ENCODE measurements at regions not wholly inside any gene's neighbourhood (a gene's known extent, or its start where the extent isn't known, plus 50 kb on each side); places are given as distances from the start of the nearest gene placed in this dataset.

DNA sequence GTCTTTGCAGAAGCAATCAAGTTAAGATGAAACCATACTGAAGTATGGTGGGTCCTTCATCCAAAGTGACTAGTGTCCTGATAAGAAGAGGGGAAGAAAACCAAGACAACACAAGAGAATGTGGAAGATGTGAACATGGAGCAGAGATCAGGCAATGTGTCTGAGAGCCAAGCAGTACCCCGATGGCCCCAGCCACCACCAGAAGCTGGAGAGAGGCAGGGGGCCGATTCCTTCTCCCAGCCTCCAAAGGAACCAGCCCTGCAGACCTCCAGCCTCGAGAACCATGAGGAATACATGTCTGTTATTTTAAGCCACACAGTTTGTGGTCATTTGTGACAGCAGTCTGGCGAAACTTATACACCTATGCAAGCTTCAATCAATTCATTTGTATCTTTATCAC is 93.2 kb downstream of the IRS2 start:
- TF ChIP-seq, protein P1, sequence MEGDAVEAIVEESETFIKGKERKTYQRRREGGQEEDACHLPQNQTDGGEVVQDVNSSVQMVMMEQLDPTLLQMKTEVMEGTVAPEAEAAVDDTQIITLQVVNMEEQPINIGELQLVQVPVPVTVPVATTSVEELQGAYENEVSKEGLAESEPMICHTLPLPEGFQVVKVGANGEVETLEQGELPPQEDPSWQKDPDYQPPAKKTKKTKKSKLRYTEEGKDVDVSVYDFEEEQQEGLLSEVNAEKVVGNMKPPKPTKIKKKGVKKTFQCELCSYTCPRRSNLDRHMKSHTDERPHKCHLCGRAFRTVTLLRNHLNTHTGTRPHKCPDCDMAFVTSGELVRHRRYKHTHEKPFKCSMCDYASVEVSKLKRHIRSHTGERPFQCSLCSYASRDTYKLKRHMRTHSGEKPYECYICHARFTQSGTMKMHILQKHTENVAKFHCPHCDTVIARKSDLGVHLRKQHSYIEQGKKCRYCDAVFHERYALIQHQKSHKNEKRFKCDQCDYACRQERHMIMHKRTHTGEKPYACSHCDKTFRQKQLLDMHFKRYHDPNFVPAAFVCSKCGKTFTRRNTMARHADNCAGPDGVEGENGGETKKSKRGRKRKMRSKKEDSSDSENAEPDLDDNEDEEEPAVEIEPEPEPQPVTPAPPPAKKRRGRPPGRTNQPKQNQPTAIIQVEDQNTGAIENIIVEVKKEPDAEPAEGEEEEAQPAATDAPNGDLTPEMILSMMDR (conservative IDR thresholded peaks at IDR 0.05; ENCODE audit: low read depth, low read length) = no peak
- H3K4me3 ChIP-seq (ENCODE audit: low read depth, low read length) = no peak overlapping the region
- DNase-seq (ENCODE audit: low read depth) = no peak

- no peak for DNase-seq (ENCODE audit: low read depth)
- H3K4me3 ChIP-seq (ENCODE audit: low read depth, low read length) = no peak overlapping the region
- TF ChIP-seq, protein P1 (conservative IDR thresholded peaks at IDR 0.05; ENCODE audit: low read depth, low read length) = no peak
These were observed 94.7 kb downstream of the IRS2 start for GRCh38 chr13:109691689-109692088.

GRCh38 chr13:109687559-109688448 is 98.6 kb downstream of the IRS2 start:
- no peak for DNase-seq (ENCODE audit: low read depth)
- TF ChIP-seq, protein P1 (conservative IDR thresholded peaks at IDR 0.05; ENCODE audit: low read depth, low read length) = no peak
- H3K4me3 ChIP-seq (ENCODE audit: low read depth, low read length) = no peak overlapping the region

GRCh38 chr13:109685203-109685602 is 101.2 kb downstream of the IRS2 start:
- H3K4me3 ChIP-seq (ENCODE audit: low read depth, low read length) = no peak overlapping the region
- TF ChIP-seq, protein P1 (conservative IDR thresholded peaks at IDR 0.05; ENCODE audit: low read depth, low read length) = no peak

DNA sequence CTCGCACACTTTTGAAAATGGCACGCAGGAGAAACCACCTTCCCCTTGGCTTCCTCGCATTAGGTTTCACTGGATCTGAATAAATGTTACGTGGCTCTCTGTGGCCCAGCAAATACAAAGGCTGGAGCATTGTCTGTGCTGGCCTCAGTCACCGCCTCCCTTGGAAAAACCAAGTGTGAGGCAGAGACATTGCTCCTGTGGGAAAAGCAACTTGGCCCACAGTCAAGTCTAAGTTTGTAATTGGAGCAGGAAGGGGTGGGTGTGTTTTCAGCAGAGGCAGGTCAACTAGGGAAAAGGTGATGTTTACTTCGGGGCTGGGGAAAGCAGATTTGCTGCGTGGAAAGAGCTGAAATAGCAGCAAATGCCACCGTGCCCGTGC is 101.6 kb downstream of the IRS2 start:
- DNase-seq (ENCODE audit: low read depth) = peak; percentile 59
- H3K4me3 ChIP-seq (ENCODE audit: low read depth, low read length) = no peak overlapping the region

More at GRCh38 chr13:109685203-109685602, 101.2 kb downstream of the IRS2 start:
- DNase-seq (ENCODE audit: low read depth) = no peak

GRCh38 chr13:109684084-109684823 is 102.1 kb downstream of the IRS2 start:
- H3K4me3 ChIP-seq (ENCODE audit: low read depth, low read length) = no peak overlapping the region
- DNase-seq (ENCODE audit: low read depth) = no peak
- TF ChIP-seq, protein P1 (conservative IDR thresholded peaks at IDR 0.05; ENCODE audit: low read depth, low read length) = no peak

More for the DNA sequence above, 101.6 kb downstream of the IRS2 start:
- TF ChIP-seq, protein P1 (conservative IDR thresholded peaks at IDR 0.05; ENCODE audit: low read depth, low read length) = no peak

Measured in choroid plexus epithelial cell (primary cell).